Mucosa of descending colon (tissue), 3 donors: ENCODE measurements at regions not wholly inside any gene's neighbourhood (a gene's known extent, or its start where the extent isn't known, plus 50 kb on each side); places are given as distances from the start of the nearest gene placed in this dataset.

Experiments
- ATAC-seq: fragments of 200-7000 bp; cut with Tn5 transposase; one replicate; pipeline ENCODE4 v1.9.1; 2020; ENCODE audit warnings: mild to moderate bottlenecking, moderate library complexity
- DNase-seq, 3 donors: peaks; one replicate each; pipeline ENCODE4 v3.0.0-alpha.2; 2020
- H3K36me3 ChIP-seq: fragments of 200-600 bp; one replicate; pipeline ENCODE4 v1.8.0; 2021; ENCODE audit warnings: low read depth, mild to moderate bottlenecking
- H3K4me1 ChIP-seq: fragments of 200-600 bp; one replicate; pipeline ENCODE4 v1.8.0; 2021; ENCODE audit warnings: low read depth, mild to moderate bottlenecking
- H3K4me3 ChIP-seq: fragments of 200-600 bp; one replicate; pipeline ENCODE4 v1.8.0; 2021; ENCODE audit warnings: mild to moderate bottlenecking
- H3K9me3 ChIP-seq: fragments of 200-600 bp; one replicate; pipeline ENCODE4 v1.8.0; 2021; ENCODE audit warnings: mild to moderate bottlenecking
- intact Hi-C, 2 donors: fragments of 100-400 bp; cut with DNase I in 1 of 2; cut with micrococcal nuclease in 1 of 2; formaldehyde crosslinking; loops; one replicate each; pipeline versions ENCODE4 v1.11.0 to v1.11.1; 2022; cut with DNase I, micrococcal nuclease
- TF ChIP-seq, protein P1 (sequence below): fragments of 200-600 bp; IDR thresholded peaks from one replicate; pipeline ENCODE4 v1.8.0; 2022; ENCODE audit warnings: antibody characterized with exemption, mild to moderate bottlenecking
- donor health status: DM: no; HTN: no; CAD: no; lungs with moderate emphysema.
- donor health status: DM: no; HTN: no; CAD: no.
- donor health status: DM: no; HTN: yes; CAD: no.

DNA sequence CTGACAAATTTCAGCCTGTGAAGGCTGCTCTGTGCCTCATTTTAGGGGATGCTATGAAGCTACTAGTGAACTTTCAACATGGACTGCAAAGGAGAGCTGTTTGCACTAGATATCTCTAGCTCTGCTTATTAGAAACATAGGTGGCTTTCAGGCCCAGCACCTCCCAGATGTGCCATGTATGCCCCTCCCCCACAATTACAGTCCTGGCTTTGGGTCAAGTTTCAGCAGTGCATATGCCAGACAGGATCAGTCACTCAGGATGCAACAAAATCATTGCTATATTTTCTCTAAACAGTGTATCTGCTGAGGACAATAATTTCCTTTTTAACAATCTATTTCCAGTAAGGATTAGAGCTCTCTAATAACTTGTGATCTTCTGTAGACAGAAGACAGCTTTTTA lies 178.8 kb upstream of the STAC start:
- no peaks in the 10 kb centered on the region for H3K4me1 ChIP-seq
- no peaks in the 10 kb centered on the region for H3K36me3 ChIP-seq
- H3K9me3 ChIP-seq, result no peaks in the 10 kb centered on the region
- ATAC-seq, result no peak
- intact Hi-C loops, result no loop called here
- no peak for DNase-seq
- TF ChIP-seq, protein P1, sequence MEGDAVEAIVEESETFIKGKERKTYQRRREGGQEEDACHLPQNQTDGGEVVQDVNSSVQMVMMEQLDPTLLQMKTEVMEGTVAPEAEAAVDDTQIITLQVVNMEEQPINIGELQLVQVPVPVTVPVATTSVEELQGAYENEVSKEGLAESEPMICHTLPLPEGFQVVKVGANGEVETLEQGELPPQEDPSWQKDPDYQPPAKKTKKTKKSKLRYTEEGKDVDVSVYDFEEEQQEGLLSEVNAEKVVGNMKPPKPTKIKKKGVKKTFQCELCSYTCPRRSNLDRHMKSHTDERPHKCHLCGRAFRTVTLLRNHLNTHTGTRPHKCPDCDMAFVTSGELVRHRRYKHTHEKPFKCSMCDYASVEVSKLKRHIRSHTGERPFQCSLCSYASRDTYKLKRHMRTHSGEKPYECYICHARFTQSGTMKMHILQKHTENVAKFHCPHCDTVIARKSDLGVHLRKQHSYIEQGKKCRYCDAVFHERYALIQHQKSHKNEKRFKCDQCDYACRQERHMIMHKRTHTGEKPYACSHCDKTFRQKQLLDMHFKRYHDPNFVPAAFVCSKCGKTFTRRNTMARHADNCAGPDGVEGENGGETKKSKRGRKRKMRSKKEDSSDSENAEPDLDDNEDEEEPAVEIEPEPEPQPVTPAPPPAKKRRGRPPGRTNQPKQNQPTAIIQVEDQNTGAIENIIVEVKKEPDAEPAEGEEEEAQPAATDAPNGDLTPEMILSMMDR, result no peak
- no peak overlapping the region for H3K4me3 ChIP-seq

DNA sequence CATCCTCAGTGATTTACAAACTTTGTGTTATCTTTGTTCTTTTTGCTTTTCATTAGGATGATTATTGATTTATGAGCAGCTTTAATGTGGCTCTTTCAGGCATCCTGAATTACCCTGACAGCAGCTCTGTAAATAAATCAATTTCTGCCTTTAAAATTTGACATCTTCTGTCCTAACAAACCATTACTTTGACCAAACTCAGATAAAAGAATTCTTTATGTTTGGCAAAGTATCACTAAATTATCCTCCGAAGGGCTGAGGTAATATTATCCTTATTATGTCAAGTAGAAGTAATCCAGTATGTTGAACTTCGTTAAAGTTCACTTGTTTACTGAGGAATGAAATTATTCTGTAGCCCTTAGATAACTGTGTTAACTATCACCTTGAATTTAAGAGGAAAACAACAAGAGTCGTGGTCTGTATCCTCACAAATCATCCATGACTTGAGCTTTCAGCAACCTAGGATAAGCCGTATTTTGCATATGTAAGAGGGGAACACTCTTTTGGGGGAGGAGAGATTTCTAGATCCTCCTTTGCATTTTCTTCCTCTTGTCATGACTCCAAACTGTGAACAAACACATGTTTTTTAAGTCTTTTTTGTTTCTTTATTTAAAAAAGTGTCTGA lies 173.2 kb upstream of the STAC start:
- intact Hi-C loops, result no loop called here
- DNase-seq (no peak), ATAC-seq (no peak)
- Histone ChIP-seq H3K9me3 (no peaks in the 10 kb centered on the region), H3K4me3 (no peak overlapping the region), H3K4me1 (no peaks in the 10 kb centered on the region), H3K36me3 (no peaks in the 10 kb centered on the region)
- TF ChIP-seq, protein P1, result no peak

DNA sequence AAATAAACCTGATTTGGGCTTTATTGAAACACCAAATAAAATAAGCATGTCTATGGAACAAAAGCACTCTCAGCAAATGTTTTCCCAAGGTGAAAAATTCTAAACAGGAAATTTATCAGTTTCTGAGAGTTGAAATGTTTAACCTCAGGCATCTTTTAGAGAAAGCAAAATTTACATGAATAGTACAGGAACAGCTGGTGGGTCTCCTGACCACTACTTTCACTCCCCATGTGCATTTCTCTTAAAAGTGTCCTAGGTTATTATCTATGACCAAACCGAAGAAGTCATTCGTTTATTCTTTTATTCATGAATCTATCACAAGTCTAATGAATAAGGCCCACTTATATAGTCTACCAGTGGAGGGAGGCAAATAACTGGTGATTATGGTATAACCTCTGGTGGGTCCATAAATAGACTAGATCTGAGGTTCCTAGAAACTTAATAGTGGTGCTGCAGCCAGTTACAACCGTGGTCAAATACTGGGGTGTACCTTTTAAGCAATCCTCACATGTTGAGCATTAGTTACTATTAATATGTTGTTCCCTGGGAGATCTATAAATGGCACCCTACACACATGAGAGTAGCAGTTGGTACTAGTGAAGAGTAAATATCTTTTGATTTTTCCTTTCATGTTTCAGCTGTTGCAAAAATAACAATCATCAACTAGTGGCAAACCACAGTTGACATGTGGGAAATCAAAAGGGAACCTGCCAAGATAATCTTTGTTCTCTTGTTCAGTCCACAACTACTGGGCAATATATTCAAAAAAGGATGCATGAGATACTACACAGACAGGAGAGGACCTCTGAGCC lies 169.3 kb upstream of the STAC start:
- intact Hi-C loops, result no loop called here
- Histone ChIP-seq H3K36me3 (no peaks in the 10 kb centered on the region), H3K4me3 (no peak overlapping the region), H3K4me1 (no peaks in the 10 kb centered on the region), H3K9me3 (no peaks in the 10 kb centered on the region)
- ATAC-seq, result no peak
- DNase-seq, result no peak
- TF ChIP-seq, protein P1, result no peak

DNA sequence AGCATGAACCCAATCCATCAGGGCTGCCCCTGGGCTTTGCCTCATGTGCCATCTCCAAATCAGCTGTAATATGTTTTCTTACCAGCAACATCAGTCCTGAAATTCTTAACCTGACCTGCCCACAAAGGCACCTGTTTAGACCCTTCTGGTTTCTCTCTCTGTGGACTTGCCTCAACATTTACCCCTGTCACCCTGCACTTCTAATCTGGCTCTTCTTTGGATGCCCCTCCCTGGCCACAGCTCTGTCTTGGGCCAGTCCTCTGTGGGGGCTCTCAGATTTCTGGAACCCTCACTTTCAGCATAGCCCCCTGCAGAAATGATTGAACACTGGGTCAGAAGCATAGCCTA lies 168.7 kb upstream of the STAC start:
- Histone ChIP-seq H3K36me3 (no peaks in the 10 kb centered on the region), H3K9me3 (no peaks in the 10 kb centered on the region), H3K4me3 (no peak overlapping the region), H3K4me1 (no peaks in the 10 kb centered on the region)
- TF ChIP-seq, protein P1, result no peak
- intact Hi-C loops, result no loop called here
- no peak for ATAC-seq
- no peak for DNase-seq

DNA sequence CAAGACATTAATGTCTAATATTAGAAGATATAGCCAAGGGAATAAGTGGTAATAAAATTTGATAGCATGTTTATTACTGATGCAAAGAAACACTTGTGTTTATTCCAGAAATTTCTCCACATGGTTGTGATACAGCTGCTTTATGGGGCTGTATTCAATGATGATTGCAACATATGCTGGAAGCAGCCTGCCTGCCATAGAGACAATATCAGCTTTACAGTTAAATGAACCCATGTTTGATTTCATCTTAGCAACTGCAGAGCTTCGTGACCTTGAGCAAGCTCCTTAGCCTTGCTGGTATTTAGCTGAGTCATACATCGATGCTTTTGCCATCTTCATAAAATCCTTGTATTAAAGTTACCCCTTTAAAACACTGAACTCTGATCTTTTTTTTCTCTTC lies 168.1 kb upstream of the STAC start:
- Histone ChIP-seq H3K4me3 (no peak overlapping the region), H3K9me3 (no peaks in the 10 kb centered on the region), H3K4me1 (no peaks in the 10 kb centered on the region), H3K36me3 (no peaks in the 10 kb centered on the region)
- TF ChIP-seq, protein P1, result no peak
- intact Hi-C loops, result no loop called here
- no peak for ATAC-seq
- DNase-seq, result no peak
